ENCODE measurements at regions not wholly inside any gene's neighbourhood (a gene's known extent, or its start where the extent isn't known, plus 50 kb on each side); places are given as distances from the start of the nearest gene placed in this dataset.

- DNase-seq (ENCODE audit: low spot score) = no peak
- Histone ChIP-seq H3K36me3 (ENCODE audit: control insufficient read depth in 4 of 4, insufficient read depth in 3 of 4, low read depth in 1 of 4, low read length in 3 of 4) (no peaks in the 10 kb centered on the region), H3K4me3 (ENCODE audit: low read depth in 1 of 3, low read length in 3 of 3) (no peak overlapping the region), H3K27ac (ENCODE audit: low read depth in 1 of 2, low read length in 2 of 2) (no peak overlapping the region), H3K4me1 (ENCODE audit: control insufficient read depth in 4 of 4, insufficient read depth in 4 of 4, low read length in 3 of 4) (no peaks in the 10 kb centered on the region), H3K9ac (ENCODE audit: low read depth in 1 of 2, low read length in 2 of 2) (no peak overlapping the region), H3K9me3 (ENCODE audit: control insufficient read depth in 4 of 4, low read length in 3 of 4) (no peaks in the 10 kb centered on the region), H3K27me3 (ENCODE audit: control insufficient read depth in 4 of 4, insufficient read depth in 4 of 4, low read length in 3 of 4) (peaks cover 0 to 4% (median 0%) of the 10 kb centered on the region in 4 donors)
- WGBS = 68% methylated on average over 2 of the region's 2 CpGs
- TF ChIP-seq CTCF (IDR thresholded peaks at IDR 0.05; ENCODE audit: low read depth, low read length, missing input control) (no peak), HNF4G (IDR thresholded peaks at IDR 0.05) (no peak), ATF3 (IDR thresholded peaks at IDR 0.05) (no peak)
These were observed 360.5 kb downstream of the LMO7 start for GRCh38 chr13:75996582-75996981.

- no peak overlapping the region for H3K27ac ChIP-seq (ENCODE audit: low read depth in 1 of 2, low read length in 2 of 2)
- H3K4me1 ChIP-seq (ENCODE audit: control insufficient read depth in 4 of 4, insufficient read depth in 4 of 4, low read length in 3 of 4) = no peaks in the 10 kb centered on the region
- H3K27me3 ChIP-seq (ENCODE audit: control insufficient read depth in 4 of 4, insufficient read depth in 4 of 4, low read length in 3 of 4) = peaks cover 0 to 4% (median 0%) of the 10 kb centered on the region in 4 donors
- DNase-seq (ENCODE audit: low spot score) = no peak
- no peaks in the 10 kb centered on the region for H3K36me3 ChIP-seq (ENCODE audit: control insufficient read depth in 4 of 4, insufficient read depth in 3 of 4, low read depth in 1 of 4, low read length in 3 of 4)
- no peak overlapping the region for H3K9ac ChIP-seq (ENCODE audit: low read depth in 1 of 2, low read length in 2 of 2)
- no peak overlapping the region for H3K4me3 ChIP-seq (ENCODE audit: low read depth in 1 of 3, low read length in 3 of 3)
- TF ChIP-seq FOXA2 (IDR thresholded peaks at IDR 0.05) = no peak
- TF ChIP-seq MAX (IDR thresholded peaks at IDR 0.05) = no peak
- TF ChIP-seq RAD21 (IDR thresholded peaks at IDR 0.05) = no peak
- no peak for TF ChIP-seq TAF1 (conservative IDR thresholded peaks at IDR 0.05)
- TF ChIP-seq JUND (IDR thresholded peaks at IDR 0.05) = no peak
- TF ChIP-seq REST (IDR thresholded peaks at IDR 0.05) = no peak
- TF ChIP-seq ZBTB33 (IDR thresholded peaks at IDR 0.05) = no peak
- no peak for TF ChIP-seq YY1 (IDR thresholded peaks at IDR 0.05)
- no peak for TF ChIP-seq FOXA1 (IDR thresholded peaks at IDR 0.05)
- no peak for TF ChIP-seq HNF4G (IDR thresholded peaks at IDR 0.05)
- no peak for TF ChIP-seq SP1 (IDR thresholded peaks at IDR 0.05)
- no peak for TF ChIP-seq RXRA (IDR thresholded peaks at IDR 0.05)
- no peak for TF ChIP-seq ATF3 (IDR thresholded peaks at IDR 0.05)
- no peak for TF ChIP-seq GABPA (IDR thresholded peaks at IDR 0.05 in 1 of 2, conservative IDR thresholded peaks at IDR 0.05 in 1 of 2)
- no peak for TF ChIP-seq HNF4A (conservative IDR thresholded peaks at IDR 0.05)
- no peak for TF ChIP-seq CTCF (IDR thresholded peaks at IDR 0.05; ENCODE audit: low read depth, low read length, missing input control)
- no peak for TF ChIP-seq EGR1 (IDR thresholded peaks at IDR 0.05; ENCODE audit: low read depth in 2 of 2)
- no peak for TF ChIP-seq NR2F2 (IDR thresholded peaks at IDR 0.05)
- 87% methylated on average over 2 of the region's 2 CpGs for WGBS
- H3K9me3 ChIP-seq (ENCODE audit: control insufficient read depth in 4 of 4, low read length in 3 of 4) = no peaks in the 10 kb centered on the region
These were observed 359.8 kb downstream of the LMO7 start for GRCh38 chr13:75995966-75996365.

Measured in liver (tissue), 8 donors.